Activated T-cell treated with anti-CD3 and anti-CD28 coated beads, Interleukin-2, amount 50 U/mL, for 24 hours (primary cell): ENCODE measurements at regions not wholly inside any gene's neighbourhood (a gene's known extent, or its start where the extent isn't known, plus 50 kb on each side); places are given as distances from the start of the nearest gene placed in this dataset.

Experiments used
- DNase-seq: peaks from one replicate; pipeline ENCODE4 v3.0.0-alpha.2; 2020
- H3K27ac Mint-ChIP-seq: 2 replicates; pipeline ENCODE4 v1.8.0; 2020; ENCODE audit warnings: mild to moderate bottlenecking, mixed read lengths
- H3K27me3 Mint-ChIP-seq: 2 replicates; pipeline ENCODE4 v1.8.0; 2020; ENCODE audit warnings: mixed read lengths
- H3K36me3 Mint-ChIP-seq: 2 replicates; pipeline ENCODE4 v1.8.0; 2020; ENCODE audit warnings: low read depth, mixed read lengths
- H3K4me1 Mint-ChIP-seq: 2 replicates; pipeline ENCODE4 v1.8.0; 2020; ENCODE audit warnings: low read depth, mixed read lengths
- H3K4me3 Mint-ChIP-seq: 2 replicates; pipeline ENCODE4 v1.8.0; 2020; ENCODE audit warnings: mild to moderate bottlenecking, moderate library complexity, mixed read lengths
- H3K9me3 Mint-ChIP-seq: 2 replicates; pipeline ENCODE4 v1.8.0; 2020; ENCODE audit warnings: mixed read lengths

DNA sequence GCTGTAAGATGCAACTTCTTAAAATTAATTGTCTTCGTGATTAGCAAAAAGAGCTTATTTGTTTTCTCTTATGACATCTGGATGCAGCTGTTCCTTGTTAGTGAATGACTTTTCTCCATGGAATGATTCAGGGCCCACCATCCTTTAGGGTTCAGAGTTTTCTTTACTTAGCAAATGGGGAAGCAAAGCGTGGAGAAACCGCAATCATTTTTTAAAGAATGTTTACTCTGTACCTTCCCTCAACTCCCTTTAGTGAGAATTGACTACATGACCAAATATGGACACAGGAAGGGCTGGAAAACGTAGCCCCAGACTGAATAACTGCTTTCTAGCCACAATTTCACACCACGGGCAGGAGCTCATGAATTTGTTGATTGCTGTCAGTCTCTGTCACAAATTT is 130.1 kb downstream of the EDEM1 start:
- peaks cover 5% of the 10 kb centered on the region for H3K27me3 Mint-ChIP-seq
- H3K36me3 Mint-ChIP-seq: no peaks in the 10 kb centered on the region
- H3K27ac Mint-ChIP-seq: no peak overlapping the region
- H3K4me3 Mint-ChIP-seq: no peak overlapping the region
- H3K4me1 Mint-ChIP-seq: no peaks in the 10 kb centered on the region
- no peaks in the 10 kb centered on the region for H3K9me3 Mint-ChIP-seq
- DNase-seq: no peak

DNA sequence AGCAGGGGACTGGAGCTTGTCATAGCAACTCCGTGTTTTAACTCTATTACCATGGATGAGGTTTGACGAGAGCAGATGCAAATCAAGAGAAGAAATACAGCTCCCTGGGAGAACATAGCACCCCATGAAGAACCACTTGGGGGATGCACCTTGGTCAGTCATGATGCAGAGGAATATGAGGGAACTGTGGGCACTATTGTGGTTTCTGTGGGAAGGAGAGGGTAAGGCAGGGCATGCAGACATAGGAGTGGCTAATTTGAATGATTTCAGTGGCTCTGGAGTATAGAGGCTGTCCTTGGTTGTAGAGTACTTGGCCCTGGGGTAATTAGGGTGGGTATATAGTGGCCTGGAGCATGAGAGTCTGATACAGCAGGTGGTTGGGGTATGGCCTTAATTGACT is 131.9 kb downstream of the EDEM1 start:
- Mint-ChIP-seq H3K4me3 (no peak overlapping the region), H3K9me3 (no peaks in the 10 kb centered on the region), H3K36me3 (no peaks in the 10 kb centered on the region), H3K27me3 (peaks cover 21% of the 10 kb centered on the region), H3K4me1 (no peaks in the 10 kb centered on the region), H3K27ac (no peak overlapping the region)
- DNase-seq: no peak

DNA sequence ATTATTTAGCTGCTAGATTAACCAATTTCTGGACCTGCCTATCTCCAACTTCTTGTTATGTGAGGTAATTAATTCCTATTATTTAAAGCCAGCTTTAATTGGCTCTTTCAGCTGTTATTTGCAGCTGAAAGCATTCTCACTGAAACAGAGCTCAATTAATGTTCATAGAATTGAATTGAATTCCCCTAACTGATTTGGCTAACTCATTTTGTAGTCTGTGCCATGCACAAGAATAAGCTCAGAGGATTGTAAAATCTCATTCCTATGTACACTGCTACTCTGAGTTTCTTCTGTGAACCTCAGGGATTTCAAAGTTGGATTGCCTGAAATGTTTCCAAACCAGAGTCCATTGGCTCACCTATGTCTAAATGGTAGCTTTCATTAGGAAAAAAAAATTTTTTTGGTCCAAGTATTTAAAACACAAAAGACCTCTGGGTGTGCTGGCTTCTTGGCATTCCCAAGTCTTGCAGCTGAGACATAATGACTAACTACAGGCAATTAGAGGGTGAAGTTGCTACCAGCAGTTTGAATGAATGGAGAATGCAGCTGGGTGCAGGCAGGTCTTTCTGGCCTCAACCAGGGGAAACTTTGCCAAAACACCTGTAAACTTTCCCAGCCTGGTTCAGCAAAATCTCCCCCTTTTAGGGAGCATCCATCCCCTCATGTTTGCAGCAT is 134.3 kb downstream of the EDEM1 start:
- Mint-ChIP-seq H3K27ac (no peak overlapping the region), H3K4me1 (no peaks in the 10 kb centered on the region), H3K9me3 (no peaks in the 10 kb centered on the region), H3K27me3 (peaks cover 34% of the 10 kb centered on the region), H3K36me3 (no peaks in the 10 kb centered on the region), H3K4me3 (no peak overlapping the region)
- DNase-seq: no peak

DNA sequence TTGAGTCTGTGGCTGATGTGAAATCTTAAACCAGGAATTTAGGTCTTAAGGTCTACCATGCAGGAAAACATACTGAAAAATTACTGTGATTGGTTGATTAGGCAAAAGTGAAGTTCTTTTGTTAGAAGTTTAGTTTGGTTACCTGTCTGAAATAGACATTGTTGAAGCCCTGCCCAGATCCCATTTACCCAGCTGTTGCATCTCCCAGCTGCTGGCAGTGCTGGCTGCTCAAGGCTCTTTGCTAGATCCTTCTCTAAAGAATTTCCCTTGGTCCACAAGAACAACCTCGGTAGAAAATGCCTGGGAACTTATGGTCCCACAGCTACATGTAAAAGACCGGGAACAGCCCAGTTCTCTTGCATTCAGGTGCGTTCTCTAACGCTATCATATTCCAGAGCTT is 137.3 kb downstream of the EDEM1 start:
- no peak overlapping the region for H3K4me3 Mint-ChIP-seq
- H3K27ac Mint-ChIP-seq: no peak overlapping the region
- no peaks in the 10 kb centered on the region for H3K36me3 Mint-ChIP-seq
- peaks cover 40% of the 10 kb centered on the region for H3K27me3 Mint-ChIP-seq
- peaks cover 2% of the 10 kb centered on the region for H3K4me1 Mint-ChIP-seq
- no peaks in the 10 kb centered on the region for H3K9me3 Mint-ChIP-seq
- no peak for DNase-seq

DNA sequence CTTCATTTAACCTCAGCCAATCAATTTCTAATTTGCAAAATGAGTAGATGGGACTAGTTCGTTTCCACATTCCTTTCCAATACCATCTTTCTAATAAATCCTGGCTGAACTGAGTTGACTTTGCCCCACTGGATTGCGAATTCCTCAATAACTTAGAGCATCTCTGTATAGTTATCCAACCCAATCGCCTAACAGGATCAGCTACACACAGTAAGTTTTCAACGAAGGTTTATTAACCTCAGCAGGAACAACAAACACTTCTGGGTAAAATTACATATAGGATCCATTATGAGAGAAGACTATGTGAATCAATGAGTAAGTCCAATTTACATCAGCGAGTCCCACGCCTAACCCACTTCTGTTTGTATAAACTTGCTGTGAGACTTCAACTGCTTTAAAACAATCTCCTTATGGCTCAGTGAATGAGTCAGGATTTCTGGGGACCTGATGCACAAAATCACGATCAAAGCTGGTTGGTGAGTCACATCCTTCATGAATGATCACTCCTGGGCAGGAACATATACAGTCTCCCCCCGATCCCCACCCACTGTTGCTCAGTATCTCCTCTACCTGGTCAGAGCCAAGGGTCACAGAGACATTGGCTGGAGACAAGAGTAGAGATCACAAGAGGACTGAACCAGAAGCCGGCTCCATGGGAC is 142.8 kb downstream of the EDEM1 start:
- DNase-seq: no peak

DNA sequence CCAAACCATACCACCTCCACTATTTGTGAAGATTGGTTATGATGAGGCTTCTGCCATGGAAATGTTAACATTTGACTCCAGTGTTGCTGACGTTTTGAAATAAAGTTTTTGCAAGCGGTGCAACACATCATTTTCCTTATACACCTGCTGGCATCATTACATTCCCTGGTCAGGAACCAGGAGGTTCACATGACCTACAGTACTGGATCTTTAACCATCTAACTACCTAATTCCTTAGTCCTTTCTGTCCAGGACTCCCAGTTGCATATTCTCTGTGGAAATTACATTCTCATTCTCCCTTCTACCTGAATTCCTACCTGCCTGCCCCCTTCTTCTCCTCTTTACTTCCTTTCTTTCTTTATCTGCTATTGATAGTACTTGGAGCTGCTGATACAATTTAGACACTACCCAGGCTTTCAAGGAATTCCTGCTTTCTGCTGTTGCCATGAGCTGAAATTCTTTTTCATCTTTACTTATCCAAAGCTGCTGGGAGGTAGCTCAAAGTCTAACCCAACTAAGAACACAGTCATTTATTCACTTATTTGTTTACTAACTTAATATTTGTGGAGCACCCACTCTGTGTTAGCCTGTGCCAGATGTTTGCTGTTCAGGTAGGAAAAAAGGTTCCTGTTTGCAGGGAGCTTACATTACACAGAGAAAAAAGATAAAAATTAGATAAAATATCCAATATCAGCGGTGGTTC is 144.2 kb downstream of the EDEM1 start:
- H3K27ac Mint-ChIP-seq: no peak overlapping the region
- peaks cover 37% of the 10 kb centered on the region for H3K4me1 Mint-ChIP-seq
- peaks cover 7% of the 10 kb centered on the region for H3K27me3 Mint-ChIP-seq
- H3K9me3 Mint-ChIP-seq: no peaks in the 10 kb centered on the region
- H3K36me3 Mint-ChIP-seq: no peaks in the 10 kb centered on the region
- no peak for DNase-seq
- H3K4me3 Mint-ChIP-seq: no peak overlapping the region

More for the DNA sequence above, 142.8 kb downstream of the EDEM1 start:
- Mint-ChIP-seq H3K4me1 (peaks cover 35% of the 10 kb centered on the region), H3K27me3 (peaks cover 16% of the 10 kb centered on the region), H3K27ac (peak overlapping the region; percentile 65), H3K36me3 (no peaks in the 10 kb centered on the region), H3K9me3 (no peaks in the 10 kb centered on the region), H3K4me3 (no peak overlapping the region)

DNA sequence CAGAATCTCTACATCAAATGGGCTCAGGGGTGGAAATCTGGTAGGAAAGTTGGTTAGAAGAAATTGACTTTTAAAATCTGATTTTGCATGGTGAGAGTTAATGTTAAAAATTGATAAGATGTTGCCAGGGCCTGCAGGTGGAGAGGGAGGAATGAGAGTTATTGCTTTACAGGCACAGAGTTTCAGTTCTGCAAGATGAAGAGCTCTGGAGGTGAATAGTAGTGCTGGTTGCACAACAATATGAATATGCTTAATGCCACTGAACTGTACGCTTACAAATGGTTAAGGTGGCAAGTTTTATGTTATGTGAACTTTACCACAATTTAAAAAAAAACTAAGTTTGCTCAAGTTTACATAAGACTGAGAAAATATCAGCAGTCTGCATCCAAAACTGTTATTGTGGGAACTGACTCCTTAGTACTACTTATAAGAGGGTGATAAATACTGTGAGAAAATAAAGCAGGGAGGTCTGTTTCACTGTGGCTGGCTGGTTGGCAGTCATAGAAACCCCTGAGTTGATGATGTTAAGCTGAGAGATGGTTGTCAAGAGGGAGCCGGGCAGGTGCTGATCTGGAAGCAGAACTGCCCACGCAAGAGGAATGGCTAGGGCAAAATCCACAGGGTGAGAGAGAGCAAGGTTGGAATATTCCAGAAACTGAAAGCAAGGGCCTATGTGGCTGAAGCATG is 144.9 kb downstream of the EDEM1 start:
- Mint-ChIP-seq H3K27me3 (peaks cover 3% of the 10 kb centered on the region), H3K4me1 (peaks cover 37% of the 10 kb centered on the region), H3K27ac (peak overlapping the region; percentile 8), H3K36me3 (no peaks in the 10 kb centered on the region), H3K4me3 (no peak overlapping the region), H3K9me3 (no peaks in the 10 kb centered on the region)
- DNase-seq: no peak

DNA sequence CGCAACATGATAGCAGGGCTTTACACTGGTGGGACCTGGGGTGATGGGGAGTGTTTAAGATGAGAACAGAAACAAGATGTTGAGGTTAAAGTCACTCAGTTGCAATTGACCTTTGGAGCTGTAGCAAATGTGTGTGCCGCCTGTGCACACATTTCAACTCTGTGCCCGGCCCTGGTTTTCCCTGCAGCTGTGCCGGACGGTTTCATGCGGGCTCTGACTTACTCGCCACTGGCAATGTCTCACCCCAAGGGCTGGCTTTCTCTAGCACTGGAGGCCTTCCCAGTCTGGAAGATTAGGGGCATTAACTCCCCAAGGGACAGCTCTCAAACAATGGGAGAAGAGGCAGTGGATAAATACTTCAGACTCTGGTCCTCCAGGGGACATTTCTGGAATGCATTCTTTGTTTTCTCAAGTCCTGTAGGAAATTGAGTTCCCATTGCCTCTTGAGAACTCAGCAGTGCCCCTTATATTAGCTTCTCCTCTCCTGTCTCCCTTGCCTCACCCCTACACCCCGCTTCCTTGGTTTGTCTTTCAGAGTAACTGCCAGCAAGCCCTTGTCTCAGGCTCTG is 152.5 kb downstream of the EDEM1 start:
- Mint-ChIP-seq H3K36me3 (no peaks in the 10 kb centered on the region), H3K4me3 (no peak overlapping the region), H3K27me3 (no peaks in the 10 kb centered on the region), H3K9me3 (no peaks in the 10 kb centered on the region), H3K27ac (no peak overlapping the region), H3K4me1 (peaks cover 2% of the 10 kb centered on the region)
- no peak for DNase-seq

DNA sequence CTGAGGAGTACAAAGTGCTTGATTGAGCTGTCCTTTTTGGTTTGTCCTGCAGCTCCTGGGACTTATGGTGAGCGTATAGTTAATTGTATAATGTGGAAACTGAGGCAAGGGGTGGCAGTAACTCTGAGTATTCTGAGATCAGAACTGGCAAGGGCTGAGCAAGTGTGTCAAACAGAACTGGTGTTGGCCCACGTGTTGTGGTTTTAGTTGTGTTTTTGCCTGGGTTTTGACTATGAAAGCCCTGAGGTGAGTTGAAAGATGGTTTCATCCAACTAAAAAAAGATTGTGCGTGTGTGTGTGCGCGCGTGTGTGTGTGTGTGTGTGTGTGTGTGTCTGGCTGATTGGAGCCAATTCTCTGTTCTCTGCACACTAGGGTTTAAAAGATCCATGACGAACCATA is 154.1 kb downstream of the EDEM1 start:
- no peaks in the 10 kb centered on the region for H3K27me3 Mint-ChIP-seq
- no peaks in the 10 kb centered on the region for H3K36me3 Mint-ChIP-seq

DNA sequence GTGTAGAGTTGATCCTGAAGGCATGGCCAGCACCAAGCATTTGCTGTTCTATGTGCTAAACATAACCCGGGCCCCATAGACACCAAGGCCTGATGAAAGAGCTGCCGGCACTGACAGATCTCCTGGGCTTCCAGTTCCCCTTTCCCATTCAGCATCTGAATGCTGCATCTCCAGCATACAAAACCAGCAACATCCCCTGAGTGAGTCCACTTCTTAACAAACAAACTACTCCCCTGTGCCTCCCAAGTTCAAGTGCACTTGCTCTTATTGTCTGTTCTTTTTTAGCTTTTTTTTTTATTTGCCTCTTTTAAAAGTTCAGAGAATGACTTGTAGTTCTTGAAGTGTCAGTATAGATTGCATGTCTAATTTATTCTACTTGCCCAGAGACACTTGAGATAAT is 156.0 kb downstream of the EDEM1 start:
- Mint-ChIP-seq H3K27me3 (no peaks in the 10 kb centered on the region), H3K4me1 (no peaks in the 10 kb centered on the region), H3K4me3 (no peak overlapping the region), H3K9me3 (no peaks in the 10 kb centered on the region), H3K36me3 (no peaks in the 10 kb centered on the region), H3K27ac (no peak overlapping the region)
- no peak for DNase-seq

More for the DNA sequence above, 154.1 kb downstream of the EDEM1 start:
- Mint-ChIP-seq H3K27ac (no peak overlapping the region), H3K4me3 (no peak overlapping the region), H3K9me3 (no peaks in the 10 kb centered on the region), H3K4me1 (no peaks in the 10 kb centered on the region)
- no peak for DNase-seq

DNA sequence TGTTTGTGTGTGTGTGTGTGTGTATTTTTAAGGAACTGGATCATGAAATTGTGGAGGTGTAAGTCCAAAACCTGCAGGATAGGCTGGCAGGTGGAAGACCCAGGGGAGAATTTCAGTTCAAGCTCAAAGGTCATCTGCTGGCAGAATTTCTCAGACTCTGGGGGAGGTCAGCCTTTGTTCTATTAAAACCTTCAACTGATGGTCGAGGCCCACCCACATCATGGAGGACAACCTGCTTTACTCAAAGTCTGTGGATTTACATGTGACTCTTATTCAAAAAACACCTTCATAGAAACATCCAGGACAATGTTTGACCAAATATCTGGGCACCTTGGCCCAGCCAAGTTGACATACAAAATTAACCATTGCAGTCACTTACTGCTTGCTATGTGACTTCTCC is 157.2 kb downstream of the EDEM1 start:
- peaks cover 7% of the 10 kb centered on the region for H3K27me3 Mint-ChIP-seq
- H3K27ac Mint-ChIP-seq: no peak overlapping the region
- H3K4me1 Mint-ChIP-seq: no peaks in the 10 kb centered on the region
- no peak for DNase-seq
- H3K4me3 Mint-ChIP-seq: no peak overlapping the region
- H3K9me3 Mint-ChIP-seq: no peaks in the 10 kb centered on the region
- H3K36me3 Mint-ChIP-seq: no peaks in the 10 kb centered on the region

DNA sequence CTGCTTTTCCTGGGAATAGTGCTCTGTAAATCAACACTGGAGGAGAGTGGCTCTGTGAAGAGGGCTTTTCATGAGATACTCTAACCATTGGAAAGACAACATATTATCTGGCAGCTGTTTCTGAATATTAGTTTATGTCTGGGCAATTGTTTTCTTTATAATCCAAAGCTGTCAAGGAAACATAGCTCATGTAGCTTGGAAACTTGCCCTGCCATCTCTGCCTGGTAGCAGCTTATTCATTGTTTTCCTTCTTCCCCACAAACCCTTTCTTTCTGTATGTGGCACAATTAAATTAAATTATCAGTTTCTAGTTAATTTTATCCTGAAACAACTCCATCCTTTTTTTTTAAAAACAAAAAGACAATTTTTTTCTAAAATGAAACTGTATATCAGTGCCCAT is 160.0 kb downstream of the EDEM1 start:
- no peak for DNase-seq
- no peaks in the 10 kb centered on the region for H3K4me1 Mint-ChIP-seq
- H3K27ac Mint-ChIP-seq: no peak overlapping the region
- H3K27me3 Mint-ChIP-seq: peaks cover 12% of the 10 kb centered on the region
- H3K36me3 Mint-ChIP-seq: no peaks in the 10 kb centered on the region
- H3K4me3 Mint-ChIP-seq: no peak overlapping the region
- H3K9me3 Mint-ChIP-seq: no peaks in the 10 kb centered on the region

DNA sequence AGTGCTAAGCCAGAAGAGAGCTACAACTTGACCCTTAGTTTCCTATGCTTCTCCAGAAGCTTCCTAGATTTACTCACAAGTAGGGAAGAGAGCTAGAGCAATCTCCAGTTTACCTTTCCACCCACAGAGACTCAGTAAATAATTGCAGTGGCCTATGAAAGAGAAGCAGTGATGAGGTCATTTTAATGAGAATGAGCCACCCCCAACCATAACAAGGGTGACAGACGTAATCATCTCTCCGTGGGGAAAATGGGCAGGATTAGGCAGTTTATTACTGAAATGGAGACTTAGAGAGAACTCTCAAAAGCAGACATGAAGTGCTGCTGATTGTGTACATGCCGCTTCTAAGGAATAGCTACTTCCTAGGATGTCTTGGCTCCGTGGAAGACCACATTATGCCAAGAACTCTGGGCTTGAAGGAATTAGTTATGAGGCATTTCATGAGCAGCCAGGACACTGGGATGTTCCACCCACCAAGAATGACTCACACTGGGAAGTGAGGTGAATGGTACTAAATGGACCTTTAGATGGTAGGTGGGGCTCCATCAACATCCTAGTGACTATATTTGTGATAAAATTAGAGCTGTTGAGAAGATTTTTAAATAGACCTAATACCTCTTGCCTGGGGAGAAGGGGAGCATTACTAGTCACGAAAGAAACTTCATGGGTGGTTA is 160.9 kb downstream of the EDEM1 start:
- Mint-ChIP-seq H3K27me3 (peaks cover 16% of the 10 kb centered on the region), H3K9me3 (no peaks in the 10 kb centered on the region), H3K4me1 (no peaks in the 10 kb centered on the region), H3K27ac (no peak overlapping the region), H3K4me3 (no peak overlapping the region), H3K36me3 (no peaks in the 10 kb centered on the region)
- DNase-seq: no peak

DNA sequence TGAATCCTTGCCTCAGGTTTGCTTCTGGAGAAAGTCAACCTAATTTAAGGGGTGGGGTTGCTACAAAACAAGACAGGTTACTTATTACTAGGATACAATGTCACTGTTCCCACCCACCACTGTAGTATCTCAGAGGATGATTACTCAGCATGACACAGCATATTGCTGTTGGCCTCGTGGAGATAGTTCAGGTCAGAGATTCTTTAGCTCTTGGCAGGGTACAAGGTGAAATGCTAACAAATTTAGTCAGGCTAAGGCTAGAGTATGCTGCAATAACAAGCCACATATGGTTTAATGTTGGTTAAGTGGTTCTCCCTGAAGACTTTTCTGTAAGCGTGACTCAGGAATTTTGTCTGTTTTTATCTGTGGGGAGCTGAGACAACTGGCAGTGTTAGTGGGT is 161.8 kb downstream of the EDEM1 start:
- no peaks in the 10 kb centered on the region for H3K9me3 Mint-ChIP-seq
- H3K36me3 Mint-ChIP-seq: no peaks in the 10 kb centered on the region

More for the DNA sequence above, 161.8 kb downstream of the EDEM1 start:
- no peak overlapping the region for H3K27ac Mint-ChIP-seq
- DNase-seq: no peak
- H3K4me1 Mint-ChIP-seq: no peaks in the 10 kb centered on the region
- peaks cover 16% of the 10 kb centered on the region for H3K27me3 Mint-ChIP-seq
- no peak overlapping the region for H3K4me3 Mint-ChIP-seq
